Epithelial cell of prostate (primary cell): ENCODE measurements at regions not wholly inside any gene's neighbourhood (a gene's known extent, or its start where the extent isn't known, plus 50 kb on each side); places are given as distances from the start of the nearest gene placed in this dataset.

Experiments
- DNase-seq: peaks from one replicate; pipeline ENCODE4 v3.0.0-alpha.2; 2011; ENCODE audit warnings: low read depth, low spot score
- H3K27ac ChIP-seq: fragments of 450-650 bp; 2 replicates; pipeline ENCODE4 v1.5.1; 2017; ENCODE audit warnings: mild to moderate bottlenecking

GRCh38 chr4:24664956-24665355 lies 80.6 kb upstream of the DHX15 start:
- no peak for DNase-seq
- H3K27ac ChIP-seq: no peak overlapping the region

DNA sequence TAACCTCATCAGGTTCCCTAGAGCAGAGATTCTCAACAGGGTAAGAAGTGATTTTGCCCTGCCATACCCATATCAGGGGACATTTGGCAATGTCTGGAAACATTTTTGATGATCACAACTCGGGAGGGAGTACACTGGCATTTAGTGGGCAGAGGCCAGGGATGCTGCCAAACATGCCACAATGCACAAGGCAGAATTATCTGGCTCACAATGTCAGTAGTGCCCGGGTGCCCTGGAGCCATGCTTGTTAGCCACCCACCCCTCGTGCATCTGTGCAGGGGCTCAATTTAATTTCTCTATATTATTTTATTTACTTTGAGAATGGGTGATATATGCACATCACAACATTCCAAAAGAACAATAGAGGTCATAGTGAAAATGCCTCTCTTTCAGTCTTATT lies 82.0 kb upstream of the DHX15 start:
- DNase-seq: no peak
- H3K27ac ChIP-seq: no peak overlapping the region

GRCh38 chr4:24666816-24667477 lies 82.6 kb upstream of the DHX15 start:
- DNase-seq: no peak
- H3K27ac ChIP-seq: no peak overlapping the region

DNA sequence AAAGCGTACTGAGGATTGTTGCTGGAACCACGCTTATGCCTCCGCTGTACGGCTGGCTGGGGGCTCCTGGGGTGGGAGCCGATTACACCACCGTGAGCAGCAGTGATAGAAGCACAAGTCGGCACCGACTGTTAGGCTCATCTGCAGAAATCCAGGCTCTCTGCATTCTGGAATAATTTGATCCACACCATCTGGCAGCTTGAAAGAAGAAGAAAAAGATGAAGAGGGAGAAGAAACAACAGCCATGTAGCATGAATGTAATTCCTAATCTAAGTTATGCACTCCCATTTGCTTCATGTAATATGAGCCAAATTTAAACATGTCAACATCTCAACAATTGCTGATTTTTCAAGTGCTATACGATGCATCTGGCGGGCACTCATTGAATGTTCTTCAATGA lies 84.6 kb upstream of the DHX15 start:
- H3K27ac ChIP-seq: no peak overlapping the region
- no peak for DNase-seq

DNA sequence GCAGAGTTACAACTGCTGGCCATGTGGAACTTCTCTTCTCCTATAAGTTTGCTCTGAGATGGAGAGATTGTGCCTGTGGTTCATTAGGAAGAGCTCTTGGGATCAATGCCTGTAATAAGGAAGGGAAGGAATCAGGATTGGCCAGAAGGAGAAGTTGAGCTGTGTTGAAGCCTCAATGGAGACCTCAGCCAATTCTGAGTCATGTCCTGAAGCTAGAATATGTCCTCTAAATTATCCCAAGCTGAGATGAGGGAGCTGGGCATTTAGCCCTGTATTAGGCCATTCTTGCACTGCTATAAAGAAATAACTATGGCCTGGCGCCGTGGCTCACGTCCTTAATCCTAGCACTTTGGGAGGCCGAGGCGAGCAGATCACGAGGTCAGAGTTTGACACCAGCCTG lies 85.4 kb upstream of the DHX15 start:
- no peak for DNase-seq

GRCh38 chr4:24671849-24672248 lies 87.5 kb upstream of the DHX15 start:
- DNase-seq: no peak
- no peak overlapping the region for H3K27ac ChIP-seq

More for the DNA sequence above, 85.4 kb upstream of the DHX15 start:
- no peak overlapping the region for H3K27ac ChIP-seq

DNA sequence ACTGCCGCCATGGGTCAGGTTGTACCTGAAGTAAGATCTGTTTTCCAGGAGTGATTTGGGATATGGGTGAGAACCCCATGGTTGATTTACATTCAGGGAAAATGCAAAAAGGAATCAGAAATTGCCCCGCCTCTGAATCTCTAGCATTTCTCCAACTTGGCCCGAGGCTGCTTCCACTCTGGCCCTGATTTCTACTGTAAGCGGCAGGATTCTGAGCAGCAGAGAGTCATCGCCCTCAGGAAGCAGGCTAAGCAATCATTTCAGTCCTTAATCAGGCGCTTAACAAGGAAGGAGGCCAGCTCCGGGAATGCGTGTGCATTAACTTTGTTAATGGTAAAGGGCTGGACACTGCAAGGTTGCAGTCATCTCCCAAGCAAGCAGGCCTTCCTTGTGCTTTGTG lies 88.5 kb upstream of the DHX15 start:
- H3K27ac ChIP-seq: no peak overlapping the region
- no peak for DNase-seq

DNA sequence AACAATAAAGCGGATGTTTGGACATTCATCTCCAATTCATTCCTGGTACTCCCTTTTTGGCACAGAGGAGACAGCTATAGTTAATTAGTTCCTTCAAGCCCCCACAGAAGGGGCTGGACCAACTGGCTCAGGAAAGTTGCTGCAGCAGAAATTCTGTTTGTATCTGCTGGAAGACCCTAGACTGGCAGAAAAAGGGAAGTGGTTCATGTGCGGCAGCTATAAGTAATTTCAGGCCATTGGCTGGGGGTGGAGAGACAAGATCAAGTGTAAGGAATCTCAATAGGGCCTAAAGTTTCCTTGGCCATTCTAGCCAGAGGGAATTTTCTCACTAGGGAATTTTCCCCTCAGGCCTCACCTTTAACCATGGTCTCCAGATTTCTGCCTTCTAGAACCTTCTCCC lies 89.9 kb upstream of the DHX15 start:
- DNase-seq: no peak
- H3K27ac ChIP-seq: no peak overlapping the region

GRCh38 chr4:24675721-24676389 lies 91.5 kb upstream of the DHX15 start:
- DNase-seq: no peak
- H3K27ac ChIP-seq: no peak overlapping the region

- H3K27ac ChIP-seq: no peak overlapping the region
- no peak for DNase-seq
These were observed 93.6 kb upstream of the DHX15 start for GRCh38 chr4:24677909-24678308.

DNA sequence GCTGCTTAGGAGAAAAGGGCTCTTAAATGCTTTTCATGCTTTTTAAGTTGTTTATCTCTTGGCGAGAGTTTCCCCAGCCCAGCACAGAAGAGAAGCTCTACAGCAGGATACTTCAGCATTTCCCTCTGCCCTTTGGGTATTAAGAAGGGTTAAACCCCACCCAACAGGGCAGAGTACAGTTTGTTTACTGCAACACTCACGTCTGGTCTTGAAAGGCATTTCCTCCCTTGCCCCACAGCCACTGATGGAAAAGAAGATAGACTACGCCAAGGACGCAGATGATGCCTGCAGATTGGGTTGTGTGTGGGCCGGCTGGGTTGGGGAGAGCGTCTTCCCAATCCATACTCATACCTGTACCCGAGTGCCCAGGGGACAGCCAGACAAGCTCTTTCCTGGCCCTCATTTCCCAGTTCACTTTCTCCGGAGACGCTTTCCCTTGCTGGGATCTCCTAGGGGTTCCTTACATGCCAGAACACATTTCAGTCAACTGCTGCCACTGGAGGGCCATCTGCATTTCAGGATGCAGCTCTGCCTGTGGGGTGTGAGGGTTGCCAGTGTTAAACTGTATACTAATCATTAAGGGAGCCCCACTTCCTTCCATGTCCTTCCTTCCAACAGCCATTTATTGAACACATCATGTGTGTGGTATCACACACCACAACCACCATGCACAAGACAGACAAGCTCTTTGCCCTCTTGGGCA lies 96.5 kb upstream of the DHX15 start:
- DNase-seq: no peak
- no peak overlapping the region for H3K27ac ChIP-seq

GRCh38 chr4:24683116-24683515 lies 98.8 kb upstream of the DHX15 start:
- DNase-seq: no peak

GRCh38 chr4:24686866-24687692 lies 102.7 kb upstream of the DHX15 start:
- no peak overlapping the region for H3K27ac ChIP-seq
- no peak for DNase-seq

More at GRCh38 chr4:24683116-24683515, 98.8 kb upstream of the DHX15 start:
- no peak overlapping the region for H3K27ac ChIP-seq

- no peak for DNase-seq
- no peak overlapping the region for H3K27ac ChIP-seq
These were observed 104.1 kb upstream of the DHX15 start for GRCh38 chr4:24688453-24688852.

DNA sequence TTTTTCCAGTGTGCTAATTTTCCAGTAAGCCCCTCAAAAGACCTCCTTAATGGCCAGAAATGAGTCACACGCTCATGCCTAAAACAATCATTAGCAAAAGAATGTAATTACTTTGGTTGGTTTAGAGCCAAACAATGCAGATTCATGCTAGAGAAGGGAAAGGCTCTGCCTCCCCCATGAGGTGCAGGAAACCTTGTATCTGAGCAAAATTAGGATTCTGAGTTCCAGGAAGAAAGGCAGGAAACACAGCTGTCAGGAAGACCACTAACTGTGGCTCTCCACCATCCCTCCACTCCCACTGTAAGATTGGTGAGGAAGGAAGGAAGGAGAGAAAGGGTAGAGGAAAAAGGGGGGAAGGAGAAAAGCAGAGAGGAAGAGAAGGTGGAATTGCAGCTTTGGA lies 104.9 kb upstream of the DHX15 start:
- H3K27ac ChIP-seq: no peak overlapping the region
- no peak for DNase-seq

GRCh38 chr4:24690436-24690835 lies 104.9 kb upstream of the SOD3 start:
- DNase-seq: no peak

GRCh38 chr4:24693636-24694035 lies 101.7 kb upstream of the SOD3 start:
- no peak overlapping the region for H3K27ac ChIP-seq
- DNase-seq: no peak

More at GRCh38 chr4:24690436-24690835, 104.9 kb upstream of the SOD3 start:
- H3K27ac ChIP-seq: no peak overlapping the region

DNA sequence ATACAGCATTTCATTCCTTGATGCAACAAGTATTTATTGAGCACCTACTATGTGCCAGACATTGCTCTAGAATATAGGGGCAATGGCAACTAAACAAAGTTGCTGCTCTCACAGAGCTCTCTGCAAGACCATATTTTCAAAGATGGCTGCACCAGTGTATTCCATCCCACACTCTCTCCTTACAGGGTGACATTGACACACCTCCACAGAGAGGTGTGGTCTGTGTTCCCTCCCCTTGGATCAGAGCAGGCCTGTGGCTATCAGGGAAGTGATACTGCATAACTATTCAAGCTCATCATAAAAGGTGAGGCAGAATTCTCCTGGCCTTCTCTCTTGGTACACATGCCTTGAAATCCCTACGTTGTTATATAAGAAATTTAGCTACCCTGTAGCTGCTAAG lies 95.3 kb upstream of the SOD3 start:
- no peak for DNase-seq
- H3K27ac ChIP-seq: no peak overlapping the region

GRCh38 chr4:24701683-24702082 lies 93.7 kb upstream of the SOD3 start:
- H3K27ac ChIP-seq: no peak overlapping the region
- no peak for DNase-seq

- no peak overlapping the region for H3K27ac ChIP-seq
- no peak for DNase-seq
These were observed 93.1 kb upstream of the SOD3 start for GRCh38 chr4:24702281-24702680.

GRCh38 chr4:24703298-24703697 lies 92.1 kb upstream of the SOD3 start:
- no peak for DNase-seq
- H3K27ac ChIP-seq: no peak overlapping the region
